PC-9 (cell line): ENCODE measurements at regions not wholly inside any gene's neighbourhood (a gene's known extent, or its start where the extent isn't known, plus 50 kb on each side); places are given as distances from the start of the nearest gene placed in this dataset.

Experiments used
- BruUV-seq: library from RNA; stranded (reverse); fragments of 400-500 nt; replicated peaks from 2 replicates; lab custom pipeline; 2021; lab: Mats Ljungman, UMichigan
- CTCF ChIA-PET: fragments of 300-600 bp; sonication (Branson Sonifier 250); formaldehyde crosslinking; loops from one replicate; lab custom pipeline; 2022; ENCODE audit warnings: antibody characterized with exemption; lab: Charles Lee
- POLR2A ChIA-PET: fragments of 300-600 bp; sonication (Branson Sonifier 250); formaldehyde crosslinking; loops from one replicate; lab custom pipeline; 2022; ENCODE audit warnings: antibody characterized with exemption; ENCODE audit not compliant: unreplicated experiment; lab: Charles Lee
- DNase-seq, 2 experiments: peaks; one replicate each; pipeline versions ENCODE4 v3.0.0 to v3.0.0-alpha.2; 2015 to 2022; ENCODE audit warnings: mixed read lengths in 1 of 2
- H2AFZ ChIP-seq: fragments of 200-600 bp; sonication (generic); 2 replicates; pipeline ENCODE4 v1.8.1; 2017; ENCODE audit warnings: antibody characterized with exemption
- H3F3A ChIP-seq: fragments of 200-600 bp; sonication (generic); 2 replicates; pipeline ENCODE4 v1.8.1; 2017; ENCODE audit warnings: antibody characterized with exemption, mild to moderate bottlenecking, low read depth; ENCODE audit not compliant: insufficient read depth
- H3K27ac ChIP-seq: fragments of 200-600 bp; sonication (generic); 2 replicates; pipeline ENCODE4 v1.6.1; 2016; ENCODE audit warnings: mixed run types
- H3K27me3 ChIP-seq: fragments of 200-600 bp; sonication (generic); 2 replicates; pipeline ENCODE4 v1.6.1; 2016; ENCODE audit warnings: low read depth, mixed run types; ENCODE audit not compliant: insufficient read depth
- H3K36me3 ChIP-seq: fragments of 200-600 bp; sonication (generic); 2 replicates; pipeline ENCODE4 v1.6.1; 2016; ENCODE audit warnings: low read depth, mixed run types
- H3K4me1 ChIP-seq: fragments of 200-600 bp; sonication (generic); replicated peaks from 2 replicates; pipeline ENCODE4 v1.6.1; 2016; ENCODE audit warnings: mixed run types; ENCODE audit not compliant: insufficient read depth
- H3K4me2 ChIP-seq: fragments of 200-600 bp; sonication (generic); 2 replicates; pipeline ENCODE4 v1.6.1; 2017; ENCODE audit warnings: mixed run types
- H3K4me3 ChIP-seq: fragments of 200-600 bp; sonication (generic); 2 replicates; pipeline ENCODE4 v1.6.1; 2016; ENCODE audit warnings: mixed run types
- H3K79me2 ChIP-seq: fragments of 200-600 bp; sonication (generic); 2 replicates; pipeline ENCODE4 v1.6.1; 2017; ENCODE audit warnings: low read depth, mixed run types
- H3K9me2 ChIP-seq: fragments of 200-600 bp; sonication (generic); 2 replicates; pipeline ENCODE4 v1.8.1; 2017; ENCODE audit warnings: mild to moderate bottlenecking; ENCODE audit not compliant: insufficient read depth
- H3K9me3 ChIP-seq: fragments of 200-600 bp; sonication (generic); 2 replicates; pipeline ENCODE4 v1.8.1; 2016; ENCODE audit warnings: low read depth; ENCODE audit not compliant: insufficient read depth
- H4K20me1 ChIP-seq: fragments of 200-600 bp; sonication (generic); 2 replicates; pipeline ENCODE4 v1.8.1; 2017; ENCODE audit not compliant: insufficient read depth
- CTCF ChIP-seq: fragments of 200-600 bp; sonication (generic); conservative IDR thresholded peaks from 2 replicates; pipeline ENCODE4 v1.6.1; 2017; ENCODE audit warnings: mixed run types, antibody characterized with exemption, mild to moderate bottlenecking, moderate library complexity
- EZH2 ChIP-seq: fragments of 200-600 bp; sonication (generic); IDR thresholded peaks from 2 replicates; pipeline ENCODE4 v1.8.0; 2017; ENCODE audit warnings: antibody characterized with exemption, low read depth
- intact Hi-C: fragments of 100-400 bp; cut with micrococcal nuclease; formaldehyde crosslinking; loops from one replicate; pipeline ENCODE4 v1.10.0; 2022; ENCODE audit not compliant: unreplicated experiment

- POLR2A ChIA-PET, result no interaction called here
- CTCF ChIA-PET, result no interaction called here
Measured at GRCh38 chr6:137549106-137549505, 54.9 kb upstream of the OLIG3 start.

GRCh38 chr6:137550535-137550934, 56.3 kb upstream of the OLIG3 start:
- Histone ChIP-seq H3K9me2 (no peaks in the 10 kb centered on the region), H3K4me2 (no peak overlapping the region), H3K4me3 (no peak overlapping the region), H3K79me2 (no peaks in the 10 kb centered on the region), H3K27me3 (no peaks in the 10 kb centered on the region), H4K20me1 (no peaks in the 10 kb centered on the region), H3K27ac (no peak overlapping the region), H3K36me3 (no peaks in the 10 kb centered on the region), H2AFZ (no peak overlapping the region), H3K9me3 (no peaks in the 10 kb centered on the region), H3F3A (no peaks in the 10 kb centered on the region), H3K4me1 (no peaks in the 10 kb centered on the region)
- ChIA-PET CTCF (no interaction called here), POLR2A (no interaction called here)
- no TSS peak for BruUV-seq
- DNase-seq, result no peak
- intact Hi-C loops, result no loop called here
- TF ChIP-seq CTCF, result no peak
- no peak for TF ChIP-seq EZH2

More at GRCh38 chr6:137549106-137549505, 54.9 kb upstream of the OLIG3 start:
- no peak for DNase-seq
- Histone ChIP-seq H3K27ac (no peak overlapping the region), H3K9me3 (no peaks in the 10 kb centered on the region), H3K36me3 (no peaks in the 10 kb centered on the region), H4K20me1 (no peaks in the 10 kb centered on the region), H3F3A (no peaks in the 10 kb centered on the region), H3K4me1 (no peaks in the 10 kb centered on the region), H3K27me3 (no peaks in the 10 kb centered on the region), H3K4me3 (no peak overlapping the region), H2AFZ (no peak overlapping the region; the same call in 1 of the 2 replicates), H3K9me2 (no peaks in the 10 kb centered on the region), H3K4me2 (no peak overlapping the region), H3K79me2 (no peaks in the 10 kb centered on the region)
- no TSS peak for BruUV-seq
- intact Hi-C loops, result no loop called here
- TF ChIP-seq EZH2 (no peak), CTCF (no peak)

- Histone ChIP-seq H3K9me3 (no peaks in the 10 kb centered on the region), H2AFZ (no peak overlapping the region), H3K4me2 (no peak overlapping the region), H3F3A (no peaks in the 10 kb centered on the region), H3K4me3 (no peak overlapping the region), H3K9me2 (no peaks in the 10 kb centered on the region), H3K27me3 (no peaks in the 10 kb centered on the region), H3K36me3 (no peaks in the 10 kb centered on the region), H3K4me1 (no peaks in the 10 kb centered on the region), H4K20me1 (no peaks in the 10 kb centered on the region), H3K27ac (no peak overlapping the region), H3K79me2 (no peaks in the 10 kb centered on the region)
- BruUV-seq, result no TSS peak
- ChIA-PET CTCF (no interaction called here), POLR2A (no interaction called here)
- no peak for DNase-seq
- intact Hi-C loops, result no loop called here
- TF ChIP-seq CTCF (no peak), EZH2 (no peak)
Measured at GRCh38 chr6:137552146-137552545, 58.0 kb upstream of the OLIG3 start.
